Neural cell (in vitro differentiated cells): ENCODE measurements at regions not wholly inside any gene's neighbourhood (a gene's known extent, or its start where the extent isn't known, plus 50 kb on each side); places are given as distances from the start of the nearest gene placed in this dataset.

Source experiments
- CTCF ChIP-seq: fragments of 450-650 bp; IDR thresholded peaks from 2 replicates; pipeline ENCODE4 v1.5.1; 2014; ENCODE audit warnings: antibody characterized with exemption, mild to moderate bottlenecking, moderate library complexity; ENCODE audit not compliant: poor library complexity, severe bottlenecking
- EZH2 ChIP-seq: fragments of 200-600, 300-800 bp; shearing (Covaris generic), sonication (generic); IDR thresholded peaks from 2 replicates; pipeline ENCODE4 v1.6.1; 2014; ENCODE audit warnings: antibody characterized with exemption, low read length, borderline replicate concordance, mild to moderate bottlenecking; ENCODE audit not compliant: insufficient read depth, poor library complexity, severe bottlenecking

DNA sequence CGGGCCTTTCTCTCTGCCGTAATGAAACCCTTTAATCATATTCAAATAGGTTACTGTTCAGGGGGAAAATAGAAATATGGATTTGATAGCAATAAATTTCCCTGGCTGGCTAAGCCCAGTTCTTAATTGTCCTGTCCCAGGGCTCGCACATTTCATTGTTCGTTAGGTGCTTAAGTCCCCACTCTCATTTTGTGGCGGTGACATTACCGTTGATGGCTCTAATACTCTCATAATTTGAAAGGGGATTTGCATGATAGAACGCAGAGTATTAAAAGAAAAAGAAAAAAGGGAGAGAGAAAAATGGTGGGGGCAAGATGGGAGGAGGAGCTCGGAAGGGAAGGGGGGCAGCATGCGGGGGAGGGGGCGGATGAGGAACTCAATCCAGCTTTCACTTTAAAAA, 79.1 kb upstream of the FOXP4 start:
- TF ChIP-seq EZH2 (no peak), CTCF (no peak)
